Endothelial cell of umbilical vein (primary cell): ENCODE measurements at regions not wholly inside any gene's neighbourhood (a gene's known extent, or its start where the extent isn't known, plus 50 kb on each side); places are given as distances from the start of the nearest gene placed in this dataset.

Source experiments
- BruUV-seq: library from RNA; stranded (reverse); fragments of 400-500 nt; replicated peaks from 2 replicates; lab custom pipeline; 2021; lab: Mats Ljungman, UMichigan
- CTCF ChIA-PET: fragments of 300-600, 350-600 bp; sonication (Branson Sonifier 250); formaldehyde crosslinking; loops from one replicate; lab custom pipeline; 2021; ENCODE audit warnings: antibody characterized with exemption, inconsistent platforms; lab: Charles Lee
- POLR2A ChIA-PET: fragments of 300-600, 350-600 bp; sonication (Branson Sonifier 250); formaldehyde crosslinking; loops from one replicate; lab custom pipeline; 2021; ENCODE audit warnings: antibody characterized with exemption, inconsistent platforms; lab: Charles Lee
- DNase-seq: peaks from one replicate; pipeline ENCODE4 v3.0.0-alpha.2; 2011; ENCODE audit warnings: low read depth, low spot score
- FAIRE-seq: peaks from 2 replicates; lab custom pipeline; 2011; peaks lifted over from hg19 to GRCh38; lab: Jason Lieb, UNC
- H2AFZ ChIP-seq: 2 replicates; pipeline ENCODE4 v1.6.0; 2012; ENCODE audit warnings: low read depth, low read length, control low read depth, inconsistent platforms
- H3K27ac ChIP-seq: 2 replicates; pipeline ENCODE4 v1.5.1; 2011; ENCODE audit warnings: low read depth, mild to moderate bottlenecking, control low read depth, low read length, moderate library complexity; ENCODE audit not compliant: insufficient read depth
- H3K27me3 ChIP-seq, 2 experiments: 2 replicates each; pipeline versions ENCODE4 v1.6.0 to v1.6.1; 2011; ENCODE audit warnings: low read length in 2 of 2, mixed read lengths in 1 of 2; ENCODE audit not compliant: control insufficient read depth in 2 of 2, insufficient read depth in 2 of 2
- H3K36me3 ChIP-seq, 2 experiments: 2 replicates in 1 of 2; 3 replicates in 1 of 2; pipeline ENCODE4 v1.5.1; 2011; ENCODE audit warnings: low read length in 2 of 2, mild to moderate bottlenecking in 1 of 2, moderate library complexity in 1 of 2; ENCODE audit not compliant: control insufficient read depth in 2 of 2, insufficient read depth in 2 of 2; ENCODE audit errors: extremely low read depth in 1 of 2
- H3K4me1 ChIP-seq: 3 replicates; pipeline ENCODE4 v1.5.1; 2011; ENCODE audit warnings: mild to moderate bottlenecking, low read length; ENCODE audit not compliant: control insufficient read depth, insufficient read depth; ENCODE audit errors: extremely low read depth
- H3K4me2 ChIP-seq: 2 replicates; pipeline ENCODE4 v1.6.1; 2011; ENCODE audit warnings: low read length, control low read depth, mixed read lengths; ENCODE audit not compliant: insufficient read depth
- H3K4me3 ChIP-seq, 3 experiments: fragments of 200-600 bp in 1 of 3; sonication (generic), shearing (Covaris generic) in 1 of 3; replicated peaks in 1 of 3; 2 replicates each; pipeline ENCODE4 v1.5.1; 2011 to 2016; ENCODE audit warnings: control low read depth in 3 of 3, low read length in 3 of 3, mild to moderate bottlenecking in 2 of 3, inconsistent platforms in 1 of 3, low read depth in 1 of 3, moderate library complexity in 1 of 3; ENCODE audit not compliant: insufficient read depth in 1 of 3
- H3K79me2 ChIP-seq: 2 replicates; pipeline ENCODE4 v1.6.0; 2012; ENCODE audit warnings: low read length, inconsistent platforms; ENCODE audit not compliant: control insufficient read depth, insufficient read depth
- H3K9ac ChIP-seq: replicated peaks from 2 replicates; pipeline ENCODE3; 2011; ENCODE audit warnings: low read length, control low read depth; ENCODE audit not compliant: insufficient read depth; ENCODE audit errors: extremely low read depth
- H3K9me1 ChIP-seq: replicated peaks from 3 replicates; pipeline ENCODE4 v1.6.0; 2011; ENCODE audit warnings: mild to moderate bottlenecking, low read length; ENCODE audit not compliant: control insufficient read depth, insufficient read depth; ENCODE audit errors: extremely low read depth
- H3K9me3 ChIP-seq: replicated peaks from 2 replicates; pipeline ENCODE4 v1.5.1; 2012; ENCODE audit warnings: low read length, inconsistent platforms; ENCODE audit not compliant: control insufficient read depth, insufficient read depth
- H4K20me1 ChIP-seq: replicated peaks from 2 replicates; pipeline ENCODE3; 2011; ENCODE audit warnings: mild to moderate bottlenecking, low read length; ENCODE audit not compliant: control insufficient read depth, insufficient read depth; ENCODE audit errors: extremely low read depth
- EZH2 ChIP-seq: IDR thresholded peaks from 2 replicates; pipeline ENCODE4 v1.6.1; 2012; ENCODE audit warnings: borderline replicate concordance, low read depth, mild to moderate bottlenecking, moderate library complexity, low read length, inconsistent platforms; ENCODE audit not compliant: severe bottlenecking
- FOS ChIP-seq: IDR thresholded peaks from 2 replicates; pipeline ENCODE4 v1.6.1; 2011; ENCODE audit warnings: mild to moderate bottlenecking, low read length, moderate library complexity, borderline replicate concordance; ENCODE audit not compliant: insufficient read depth
- GATA2 ChIP-seq: IDR thresholded peaks from 2 replicates; pipeline ENCODE4 v1.7.0; 2011; ENCODE audit warnings: low read depth, mild to moderate bottlenecking, moderate library complexity, mixed read lengths, low read length; ENCODE audit not compliant: insufficient read length, insufficient read depth
- JUN ChIP-seq: IDR thresholded peaks from 2 replicates; pipeline ENCODE4 v1.6.1; 2011; ENCODE audit warnings: borderline replicate concordance, low read depth; ENCODE audit not compliant: insufficient read length, insufficient read depth
- MYC ChIP-seq: IDR thresholded peaks from one replicate; pipeline ENCODE4 v1.6.1; 2011; ENCODE audit warnings: mild to moderate bottlenecking, low read depth, low read length
- POLR2A ChIP-seq: IDR thresholded peaks from 2 replicates; pipeline ENCODE4 v1.6.1; 2012; ENCODE audit warnings: low read depth, mild to moderate bottlenecking, control low read depth, low read length
- POLR2AphosphoS5 ChIP-seq: IDR thresholded peaks from 2 replicates; pipeline ENCODE4 v1.6.1; 2012; ENCODE audit warnings: low read depth, mild to moderate bottlenecking, control low read depth, low read length, moderate library complexity; ENCODE audit not compliant: insufficient read depth
- dilution Hi-C: fragments of 300-500 bp; cut with MboI; formaldehyde crosslinking; loops from one replicate; pipeline ENCODE4 v1.15.0; 2019; ENCODE audit warnings: low sequenced_read_pairs; ENCODE audit not compliant: extremely low pct_ligation_motif_present
- intact Hi-C: fragments of 100-400 bp; cut with micrococcal nuclease; formaldehyde crosslinking; loops from one replicate; pipeline ENCODE4 v1.10.0; 2022
- TF ChIP-seq, protein P1 (sequence below): IDR thresholded peaks from 2 replicates; pipeline ENCODE4 v1.6.1; 2011; ENCODE audit not compliant: insufficient read depth, insufficient read length
- TF ChIP-seq, protein P2 (sequence below), 2 donors: IDR thresholded peaks; 1 replicate in 1 of 2; 2 replicates in 1 of 2; pipeline ENCODE4 v1.5.1; 2011; ENCODE audit warnings: low read length in 2 of 2, mild to moderate bottlenecking in 2 of 2, moderate library complexity in 2 of 2, control low read depth in 1 of 2, inconsistent platforms in 1 of 2, low read depth in 1 of 2; ENCODE audit not compliant: insufficient read depth in 1 of 2; ENCODE audit errors: extremely low read depth in 1 of 2

DNA sequence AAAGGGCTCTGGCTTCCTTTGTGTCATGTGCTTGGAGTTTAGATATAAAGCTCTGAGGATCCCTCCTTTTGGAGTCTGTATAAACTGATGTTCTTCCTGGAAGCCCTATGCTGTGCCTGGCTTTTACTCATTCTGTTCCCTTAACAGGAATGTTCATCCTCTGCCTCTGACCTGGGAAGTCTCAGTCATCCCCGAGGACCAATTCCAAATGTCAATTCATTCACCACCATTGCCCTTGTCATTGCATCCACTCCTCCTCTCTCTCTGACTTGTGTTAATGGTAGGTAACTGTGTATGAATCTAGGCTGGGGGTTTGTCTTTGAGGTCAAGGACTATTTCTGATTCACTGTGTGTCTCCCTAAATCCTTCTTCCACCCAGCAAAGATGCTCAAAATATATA, 204.2 kb upstream of the CAMK1G start:
- H3K79me2 ChIP-seq = no peaks in the 10 kb centered on the region
- POLR2A ChIA-PET = no interaction called here
- dilution Hi-C loops (no loop called here), intact Hi-C loops (no loop called here)
- FAIRE-seq (no peak), DNase-seq (no peak)
- H3K9ac ChIP-seq = no peak overlapping the region
- no peaks in the 10 kb centered on the region for H3K9me3 ChIP-seq
- H3K27me3 ChIP-seq = no peaks in the 10 kb centered on the region
- H3K36me3 ChIP-seq = no peaks in the 10 kb centered on the region
- no peaks in the 10 kb centered on the region for H3K9me1 ChIP-seq
- TF ChIP-seq, protein P1, sequence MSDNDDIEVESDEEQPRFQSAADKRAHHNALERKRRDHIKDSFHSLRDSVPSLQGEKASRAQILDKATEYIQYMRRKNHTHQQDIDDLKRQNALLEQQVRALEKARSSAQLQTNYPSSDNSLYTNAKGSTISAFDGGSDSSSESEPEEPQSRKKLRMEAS = no peak
- no peak for TF ChIP-seq POLR2A
- TF ChIP-seq, protein P2, sequence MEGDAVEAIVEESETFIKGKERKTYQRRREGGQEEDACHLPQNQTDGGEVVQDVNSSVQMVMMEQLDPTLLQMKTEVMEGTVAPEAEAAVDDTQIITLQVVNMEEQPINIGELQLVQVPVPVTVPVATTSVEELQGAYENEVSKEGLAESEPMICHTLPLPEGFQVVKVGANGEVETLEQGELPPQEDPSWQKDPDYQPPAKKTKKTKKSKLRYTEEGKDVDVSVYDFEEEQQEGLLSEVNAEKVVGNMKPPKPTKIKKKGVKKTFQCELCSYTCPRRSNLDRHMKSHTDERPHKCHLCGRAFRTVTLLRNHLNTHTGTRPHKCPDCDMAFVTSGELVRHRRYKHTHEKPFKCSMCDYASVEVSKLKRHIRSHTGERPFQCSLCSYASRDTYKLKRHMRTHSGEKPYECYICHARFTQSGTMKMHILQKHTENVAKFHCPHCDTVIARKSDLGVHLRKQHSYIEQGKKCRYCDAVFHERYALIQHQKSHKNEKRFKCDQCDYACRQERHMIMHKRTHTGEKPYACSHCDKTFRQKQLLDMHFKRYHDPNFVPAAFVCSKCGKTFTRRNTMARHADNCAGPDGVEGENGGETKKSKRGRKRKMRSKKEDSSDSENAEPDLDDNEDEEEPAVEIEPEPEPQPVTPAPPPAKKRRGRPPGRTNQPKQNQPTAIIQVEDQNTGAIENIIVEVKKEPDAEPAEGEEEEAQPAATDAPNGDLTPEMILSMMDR (IDR thresholded peaks at IDR 0.05; ENCODE audit: extremely low read depth in 1 of 2, insufficient read depth in 1 of 2, low read depth in 1 of 2, low read length in 2 of 2) = no peak
- CTCF ChIA-PET = no interaction called here
- H3K4me2 ChIP-seq = no peak overlapping the region
- no peak overlapping the region for H2AFZ ChIP-seq
- no peak overlapping the region for H3K27ac ChIP-seq
- no peak overlapping the region for H3K4me3 ChIP-seq
- BruUV-seq = no TSS peak
- H4K20me1 ChIP-seq = no peaks in the 10 kb centered on the region
- no peaks in the 10 kb centered on the region for H3K4me1 ChIP-seq

DNA sequence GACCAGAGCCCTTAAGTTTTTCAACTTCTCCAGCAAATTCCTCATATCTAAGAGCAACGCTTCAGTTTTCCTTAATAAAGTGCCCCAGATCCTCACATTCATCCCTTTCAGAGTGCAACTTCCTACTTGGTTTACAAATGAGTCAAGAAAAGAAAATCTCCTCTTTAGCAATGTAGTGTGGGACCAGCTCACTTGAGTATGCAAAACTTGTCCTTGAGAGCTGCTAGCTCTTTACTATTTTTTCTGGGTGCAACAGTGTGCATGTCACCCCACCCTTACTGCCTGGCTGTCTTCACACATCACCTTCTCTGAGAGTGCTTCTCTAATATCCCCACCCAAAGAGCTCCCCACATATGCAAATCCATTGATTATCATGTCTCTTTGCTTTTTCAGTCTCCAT, 203.1 kb upstream of the CAMK1G start:
- CTCF ChIA-PET = no interaction called here

More for the DNA sequence above, 203.1 kb upstream of the CAMK1G start:
- Histone ChIP-seq H3K4me2 (no peak overlapping the region), H3K36me3 (no peaks in the 10 kb centered on the region), H3K79me2 (no peaks in the 10 kb centered on the region), H4K20me1 (no peaks in the 10 kb centered on the region), H3K27me3 (no peaks in the 10 kb centered on the region), H3K4me3 (no peak overlapping the region), H3K9me1 (no peaks in the 10 kb centered on the region), H2AFZ (no peak overlapping the region), H3K9ac (no peak overlapping the region), H3K27ac (no peak overlapping the region), H3K4me1 (no peaks in the 10 kb centered on the region), H3K9me3 (no peaks in the 10 kb centered on the region)
- FAIRE-seq (no peak), DNase-seq (no peak)
- no TSS peak for BruUV-seq
- intact Hi-C loops = no loop called here
- POLR2A ChIA-PET = no interaction called here
- dilution Hi-C loops = no loop called here
- no peak for TF ChIP-seq JUN
- no peak for TF ChIP-seq FOS
- no peak for TF ChIP-seq MYC
- no peak for TF ChIP-seq POLR2AphosphoS5
- TF ChIP-seq, protein P1 = no peak
- TF ChIP-seq GATA2 = no peak
- TF ChIP-seq, protein P2 (IDR thresholded peaks at IDR 0.05; ENCODE audit: extremely low read depth in 1 of 2, insufficient read depth in 1 of 2, low read depth in 1 of 2, low read length in 2 of 2) = no peak
- TF ChIP-seq POLR2A = no peak
- no peak for TF ChIP-seq EZH2
